ENCODE measurements at regions not wholly inside any gene's neighbourhood (a gene's known extent, or its start where the extent isn't known, plus 50 kb on each side); places are given as distances from the start of the nearest gene placed in this dataset.

DNA sequence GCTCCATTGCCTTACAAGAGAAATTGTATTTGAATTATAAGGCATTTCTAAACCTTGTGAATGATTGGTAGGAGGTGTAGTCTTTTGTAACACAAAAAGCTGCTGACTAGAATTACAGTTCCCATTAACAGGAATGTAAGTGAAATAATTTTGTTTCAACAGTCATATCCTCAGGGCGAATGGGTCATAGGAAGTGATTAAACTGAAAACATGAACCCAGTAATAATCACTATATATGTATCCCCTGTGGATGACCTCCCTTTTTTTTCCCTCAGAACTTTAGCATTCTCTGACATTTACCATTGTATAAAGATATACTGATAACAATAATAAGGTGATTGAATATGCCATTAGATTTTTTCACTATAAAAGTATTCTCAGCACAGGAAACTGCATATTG, 312.3 kb downstream of the ATP23 start:
- Mint-ChIP-seq H3K36me3 (no peaks in the 10 kb centered on the region), H3K27me3 (peaks cover 5% of the 10 kb centered on the region), H3K27ac (no peak overlapping the region), H3K4me1 (no peaks in the 10 kb centered on the region), H3K4me3 (no peak overlapping the region), H3K9me3 (no peaks in the 10 kb centered on the region)
- DNase-seq (ENCODE audit: low spot score in 2 of 2): no peak
- ATAC-seq (ENCODE audit: low read depth): no peak

DNA sequence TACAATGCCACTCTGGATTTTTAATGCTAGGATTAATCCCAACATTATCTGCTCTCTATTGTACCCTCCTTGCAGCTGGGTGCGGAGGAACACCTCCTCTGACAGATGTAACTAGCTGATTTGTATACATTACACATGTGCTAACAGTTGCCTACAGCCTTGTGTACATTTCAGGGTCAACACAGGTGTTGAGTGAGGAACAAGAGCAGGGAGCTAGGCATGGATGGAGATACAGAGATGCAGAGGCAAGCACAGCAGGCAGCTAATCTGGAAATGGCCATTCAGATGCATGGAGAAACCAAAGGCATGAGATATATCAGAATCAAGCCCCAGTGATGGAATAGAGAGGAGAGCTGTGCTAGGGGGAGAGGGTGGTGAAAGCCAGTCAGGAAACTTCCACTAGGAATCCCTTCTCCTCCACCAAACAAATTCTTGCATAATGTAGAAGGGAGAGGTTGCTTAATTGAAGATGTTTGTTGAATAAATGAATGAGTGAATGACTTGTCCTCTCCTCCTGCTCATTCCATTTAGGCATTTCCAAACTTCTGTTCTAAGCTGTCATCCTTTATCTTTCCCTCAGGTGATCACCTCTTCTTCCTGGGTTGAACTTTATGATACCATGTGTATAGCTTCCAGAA, 313.2 kb downstream of the ATP23 start:
- Mint-ChIP-seq H3K27me3 (peaks cover 5% of the 10 kb centered on the region), H3K4me3 (no peak overlapping the region), H3K36me3 (no peaks in the 10 kb centered on the region), H3K27ac (no peak overlapping the region), H3K4me1 (no peaks in the 10 kb centered on the region), H3K9me3 (no peaks in the 10 kb centered on the region)
- DNase-seq (ENCODE audit: low spot score in 2 of 2) (no peak), ATAC-seq (ENCODE audit: low read depth) (no peak)

DNA sequence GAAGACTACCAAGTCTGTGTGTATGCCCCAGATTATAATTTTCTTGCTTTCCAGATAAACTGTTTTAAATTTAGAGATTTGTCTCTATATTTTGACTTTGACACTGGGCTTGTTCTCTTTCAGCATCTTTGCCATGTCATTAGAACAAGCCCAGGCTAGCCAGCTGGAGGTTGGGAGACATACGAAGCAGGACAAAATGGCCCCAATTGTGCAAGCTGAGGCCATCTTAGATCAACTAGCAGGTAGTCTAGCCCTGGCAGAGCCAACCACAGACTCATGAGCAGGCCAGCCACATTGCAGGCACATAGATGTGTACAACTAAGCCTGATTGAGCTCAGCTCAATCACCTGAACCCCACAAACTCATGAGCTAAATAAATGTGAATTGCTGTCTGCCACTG, 321.4 kb downstream of the ATP23 start:
- no peak for DNase-seq (ENCODE audit: low spot score in 2 of 2)
- Mint-ChIP-seq H3K4me1 (no peaks in the 10 kb centered on the region), H3K27me3 (no peaks in the 10 kb centered on the region), H3K36me3 (no peaks in the 10 kb centered on the region), H3K27ac (no peak overlapping the region), H3K9me3 (peaks cover 6% of the 10 kb centered on the region), H3K4me3 (no peak overlapping the region)
- no peak for ATAC-seq (ENCODE audit: low read depth)

DNA sequence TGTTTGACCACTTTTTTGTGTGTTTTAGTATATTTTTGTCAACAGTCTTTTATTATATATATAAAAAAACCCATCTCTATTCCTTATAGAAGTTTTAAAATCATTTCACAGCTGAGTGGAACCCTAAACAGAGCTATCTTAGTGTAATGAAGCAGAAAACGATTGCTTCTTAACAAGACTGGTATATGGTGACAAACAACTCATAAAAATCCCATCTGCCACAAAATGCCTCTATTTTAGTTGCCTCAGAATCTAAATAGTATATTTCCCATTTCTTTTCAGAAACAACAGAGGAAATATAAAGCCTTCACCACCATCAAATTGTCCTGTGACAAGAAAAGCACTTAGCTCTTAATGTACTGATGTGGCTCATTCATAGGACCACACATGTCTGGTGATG, 322.4 kb downstream of the ATP23 start:
- H3K27me3 Mint-ChIP-seq: no peaks in the 10 kb centered on the region
- no peak for ATAC-seq (ENCODE audit: low read depth)
- no peaks in the 10 kb centered on the region for H3K36me3 Mint-ChIP-seq
- no peak overlapping the region for H3K4me3 Mint-ChIP-seq
- no peak overlapping the region for H3K27ac Mint-ChIP-seq
- H3K9me3 Mint-ChIP-seq: peaks cover 6% of the 10 kb centered on the region
- no peaks in the 10 kb centered on the region for H3K4me1 Mint-ChIP-seq
- no peak for DNase-seq (ENCODE audit: low spot score in 2 of 2)

DNA sequence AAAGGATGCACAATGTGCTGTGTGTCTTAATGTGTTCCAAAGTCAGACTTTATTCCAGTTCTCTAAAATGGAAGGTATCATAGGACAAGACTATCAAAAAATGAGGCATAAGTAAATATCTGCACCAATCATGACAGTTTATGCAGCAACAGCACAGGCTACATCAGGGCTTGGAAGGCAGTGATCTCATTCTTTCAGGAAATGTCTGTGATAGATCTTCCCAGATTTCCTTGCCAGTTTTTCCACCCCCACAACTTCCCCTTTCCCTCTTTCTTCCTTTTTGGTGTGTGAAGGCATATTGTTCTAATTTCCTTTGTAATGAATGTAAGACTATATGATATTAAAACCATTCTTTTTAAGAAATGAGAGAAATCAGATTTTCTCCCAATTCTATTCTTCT, 326.7 kb downstream of the ATP23 start:
- Mint-ChIP-seq H3K27ac (no peak overlapping the region), H3K36me3 (no peaks in the 10 kb centered on the region), H3K4me3 (no peak overlapping the region), H3K9me3 (peaks cover 6% of the 10 kb centered on the region), H3K4me1 (no peaks in the 10 kb centered on the region), H3K27me3 (no peaks in the 10 kb centered on the region)
- DNase-seq (ENCODE audit: low spot score in 2 of 2) (no peak), ATAC-seq (ENCODE audit: low read depth) (no peak)

DNA sequence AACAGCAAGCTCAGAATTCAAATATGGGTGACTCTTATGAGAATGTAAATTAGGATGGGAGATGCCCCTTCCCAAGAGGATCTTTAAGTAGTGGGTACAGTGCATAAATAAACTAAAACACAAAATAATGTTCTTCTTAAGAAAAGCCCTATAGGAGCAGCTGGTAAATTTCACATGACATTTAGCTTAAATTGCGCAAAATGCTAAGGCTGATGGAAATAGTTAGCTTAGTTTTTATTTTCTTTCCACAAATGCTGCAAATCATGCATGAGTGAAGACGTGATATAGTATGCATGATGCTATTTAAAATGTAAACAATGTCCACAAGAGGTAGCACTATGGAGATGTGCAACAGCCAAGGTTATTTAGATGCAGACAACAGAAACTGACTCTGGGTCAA, 328.1 kb downstream of the ATP23 start:
- H3K27me3 Mint-ChIP-seq: no peaks in the 10 kb centered on the region
- no peaks in the 10 kb centered on the region for H3K36me3 Mint-ChIP-seq
- no peak for DNase-seq (ENCODE audit: low spot score in 2 of 2)
- no peak for ATAC-seq (ENCODE audit: low read depth)
- no peak overlapping the region for H3K27ac Mint-ChIP-seq
- H3K4me3 Mint-ChIP-seq: no peak overlapping the region
- no peaks in the 10 kb centered on the region for H3K4me1 Mint-ChIP-seq
- H3K9me3 Mint-ChIP-seq: peaks cover 6% of the 10 kb centered on the region

DNA sequence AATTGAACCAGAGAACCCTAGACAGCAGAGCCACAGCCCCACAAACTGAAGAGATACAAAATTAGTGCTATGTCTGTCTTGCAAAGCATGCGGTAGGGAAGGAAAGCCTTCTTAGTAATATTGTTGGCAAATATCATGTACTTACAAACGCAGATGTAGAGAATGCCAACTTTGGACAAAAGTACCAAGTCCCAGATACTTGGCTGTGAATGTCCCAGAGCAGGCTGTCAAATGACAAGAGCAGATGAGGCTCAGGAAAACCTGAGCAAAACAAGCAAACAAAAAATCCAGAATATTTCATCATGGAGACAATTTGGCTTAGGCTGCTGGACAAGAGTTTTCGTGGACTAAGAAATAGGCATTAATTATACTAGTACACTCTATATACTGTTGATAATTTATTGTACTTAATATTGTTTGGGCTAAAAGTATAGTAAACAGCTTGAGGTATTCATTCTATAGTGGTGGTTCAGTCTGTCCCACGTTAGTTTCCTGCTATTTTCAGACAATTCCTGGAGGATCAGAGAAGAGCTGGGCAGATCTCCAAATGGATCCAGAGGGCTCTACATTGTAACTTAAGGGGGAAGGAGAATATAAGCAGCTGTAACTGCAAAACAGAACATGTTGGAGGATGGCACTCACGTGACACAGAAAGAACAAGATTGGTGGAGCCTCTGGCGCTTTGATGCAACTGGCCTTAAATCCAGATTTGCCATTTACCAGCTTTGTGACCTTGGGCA, 329.8 kb downstream of the ATP23 start:
- ATAC-seq (ENCODE audit: low read depth) (no peak), DNase-seq (ENCODE audit: low spot score in 2 of 2) (no peak)
- no peak overlapping the region for H3K27ac Mint-ChIP-seq
- H3K4me3 Mint-ChIP-seq: no peak overlapping the region
- H3K9me3 Mint-ChIP-seq: peaks cover 7% of the 10 kb centered on the region
- no peaks in the 10 kb centered on the region for H3K27me3 Mint-ChIP-seq
- H3K4me1 Mint-ChIP-seq: no peaks in the 10 kb centered on the region
- no peaks in the 10 kb centered on the region for H3K36me3 Mint-ChIP-seq

DNA sequence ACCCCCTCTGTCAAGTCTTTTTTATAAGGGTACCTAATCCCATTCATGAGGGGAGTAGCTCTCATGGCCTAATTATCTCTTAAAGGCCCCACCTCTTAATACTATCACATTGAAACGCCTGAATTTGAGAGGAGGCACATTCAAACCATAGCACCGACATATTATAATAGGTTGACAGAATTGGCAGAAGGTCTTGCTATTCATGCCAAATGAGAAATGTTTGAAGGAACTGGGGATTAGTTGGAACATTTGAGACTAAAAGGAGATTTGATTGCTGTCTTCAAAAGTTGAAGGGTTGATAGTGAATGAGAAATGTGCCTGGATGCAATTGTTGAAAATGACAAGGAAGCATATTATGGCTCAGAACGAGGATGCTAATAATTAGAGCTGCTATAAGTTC, 331.1 kb downstream of the ATP23 start:
- H3K27ac Mint-ChIP-seq: no peak overlapping the region
- no peaks in the 10 kb centered on the region for H3K27me3 Mint-ChIP-seq
- DNase-seq (ENCODE audit: low spot score in 2 of 2): no peak
- H3K4me3 Mint-ChIP-seq: no peak overlapping the region
- H3K36me3 Mint-ChIP-seq: peaks cover 2% of the 10 kb centered on the region
- H3K4me1 Mint-ChIP-seq: no peaks in the 10 kb centered on the region
- no peak for ATAC-seq (ENCODE audit: low read depth)
- H3K9me3 Mint-ChIP-seq: peaks cover 13% of the 10 kb centered on the region

DNA sequence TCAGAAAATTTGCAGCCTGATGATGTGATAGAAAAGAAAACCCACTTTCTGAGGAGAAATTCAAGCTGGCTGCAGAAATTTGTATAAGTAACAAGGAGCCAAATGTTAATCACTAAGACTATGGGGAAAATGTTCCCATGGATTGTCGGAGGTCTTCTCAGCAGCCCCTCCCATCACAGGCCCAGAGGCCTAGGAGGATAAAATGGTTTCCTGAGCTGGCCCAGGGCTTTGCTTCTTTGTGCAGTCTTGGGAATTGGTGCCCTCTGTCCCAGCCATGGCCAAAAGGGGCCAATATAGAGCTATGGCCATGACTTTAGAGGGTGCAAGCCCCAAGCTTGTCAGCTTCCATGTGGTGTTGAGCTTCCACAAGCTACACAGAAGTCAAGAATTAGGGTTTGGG, 335.9 kb downstream of the ATP23 start:
- no peak for ATAC-seq (ENCODE audit: low read depth)
- no peak for DNase-seq (ENCODE audit: low spot score in 2 of 2)
- H3K4me3 Mint-ChIP-seq: no peak overlapping the region
- peaks cover 2% of the 10 kb centered on the region for H3K36me3 Mint-ChIP-seq
- H3K9me3 Mint-ChIP-seq: peaks cover 21% of the 10 kb centered on the region
- no peak overlapping the region for H3K27ac Mint-ChIP-seq
- no peaks in the 10 kb centered on the region for H3K27me3 Mint-ChIP-seq
- H3K4me1 Mint-ChIP-seq: no peaks in the 10 kb centered on the region

DNA sequence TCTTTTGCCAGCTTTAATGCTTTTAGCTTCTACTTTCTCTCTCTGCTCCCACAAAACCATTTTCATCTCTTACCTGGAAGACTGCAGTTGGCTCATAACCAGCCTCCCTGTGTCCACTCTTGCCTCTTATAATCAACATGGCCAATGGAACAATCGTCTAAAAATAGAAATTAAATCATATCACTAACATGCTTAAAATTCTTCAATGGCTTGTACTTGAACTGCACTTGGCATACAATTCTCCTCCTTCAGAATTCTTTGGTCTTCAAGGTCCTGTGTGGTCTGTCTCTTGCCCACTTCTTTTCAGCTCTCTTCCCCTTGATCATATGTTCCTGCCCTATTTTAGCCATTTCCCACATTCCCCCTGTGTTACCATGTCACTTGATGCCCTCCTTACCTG, 342.2 kb downstream of the ATP23 start:
- Mint-ChIP-seq H3K4me1 (no peaks in the 10 kb centered on the region), H3K36me3 (no peaks in the 10 kb centered on the region), H3K27ac (no peak overlapping the region), H3K9me3 (peaks cover 10% of the 10 kb centered on the region), H3K4me3 (no peak overlapping the region), H3K27me3 (no peaks in the 10 kb centered on the region)
- no peak for DNase-seq (ENCODE audit: low spot score in 2 of 2)
- ATAC-seq (ENCODE audit: low read depth): no peak

DNA sequence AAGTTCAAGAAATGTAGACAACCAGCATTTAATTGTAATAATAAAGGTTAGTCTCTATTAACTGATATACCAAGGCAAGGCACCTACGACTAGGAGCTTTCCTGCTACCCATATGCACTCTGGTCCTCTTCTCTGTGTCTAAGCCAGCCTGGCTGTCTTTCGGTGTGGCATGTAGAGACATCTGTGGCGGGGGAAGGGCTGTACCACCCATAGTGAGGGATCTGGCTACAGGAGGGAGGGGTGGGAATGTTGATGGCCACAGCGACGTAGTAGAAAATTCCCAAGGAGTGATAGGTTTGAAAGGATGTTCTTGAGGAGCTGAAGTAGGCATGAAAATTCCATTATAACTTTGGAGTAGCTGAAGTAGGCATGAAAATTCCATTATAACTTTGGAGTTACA, 344.2 kb downstream of the ATP23 start:
- no peak for ATAC-seq (ENCODE audit: low read depth)
- Mint-ChIP-seq H3K36me3 (peaks cover 2% of the 10 kb centered on the region), H3K27me3 (peaks cover 5% of the 10 kb centered on the region), H3K4me1 (no peaks in the 10 kb centered on the region), H3K9me3 (peaks cover 8% of the 10 kb centered on the region), H3K4me3 (no peak overlapping the region), H3K27ac (no peak overlapping the region)
- DNase-seq (ENCODE audit: low spot score in 2 of 2): no peak

DNA sequence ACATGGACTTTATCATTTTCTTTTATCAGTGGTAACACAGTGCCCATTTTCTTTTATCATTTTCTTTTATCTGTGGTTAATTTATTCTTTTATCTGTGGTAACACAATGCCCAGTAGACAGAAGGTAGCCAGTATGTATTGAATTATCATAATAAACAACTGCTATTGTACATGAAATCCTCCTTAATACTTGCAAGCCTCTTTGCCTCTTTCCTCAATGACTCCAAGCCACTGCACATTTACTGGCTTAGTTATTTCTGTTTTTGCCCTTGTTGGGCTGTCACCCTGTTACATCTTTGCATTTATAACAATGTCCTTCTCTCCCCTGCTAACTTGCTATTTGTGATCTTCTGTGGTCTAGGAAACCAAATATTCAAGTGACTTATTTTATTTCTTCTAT, 345.0 kb downstream of the ATP23 start:
- peaks cover 2% of the 10 kb centered on the region for H3K36me3 Mint-ChIP-seq
- H3K9me3 Mint-ChIP-seq: peaks cover 6% of the 10 kb centered on the region
- H3K27me3 Mint-ChIP-seq: peaks cover 5% of the 10 kb centered on the region
- no peaks in the 10 kb centered on the region for H3K4me1 Mint-ChIP-seq
- no peak for ATAC-seq (ENCODE audit: low read depth)
- no peak overlapping the region for H3K27ac Mint-ChIP-seq
- no peak for DNase-seq (ENCODE audit: low spot score in 2 of 2)
- no peak overlapping the region for H3K4me3 Mint-ChIP-seq

DNA sequence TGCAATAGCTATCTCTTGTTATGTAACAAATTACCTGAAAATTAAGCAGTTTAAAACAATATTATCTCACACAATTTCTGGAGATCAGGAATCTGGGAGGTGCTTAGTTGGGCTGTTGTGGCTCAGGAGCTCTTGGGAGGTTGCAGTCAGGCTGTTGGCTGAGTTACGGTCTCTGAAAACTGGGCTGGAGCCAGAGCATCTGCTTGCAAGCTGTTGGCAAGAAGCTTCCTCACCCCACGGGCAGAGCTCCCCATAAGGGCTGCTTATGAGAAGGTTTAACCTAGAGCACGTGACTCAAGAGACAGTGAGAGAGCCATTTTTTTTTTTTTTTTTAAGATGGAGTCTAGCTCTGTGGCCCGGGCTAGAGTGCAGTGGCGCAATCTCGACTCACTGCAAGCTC, 346.8 kb downstream of the ATP23 start:
- ATAC-seq (ENCODE audit: low read depth): no peak
- Mint-ChIP-seq H3K27me3 (peaks cover 5% of the 10 kb centered on the region), H3K4me1 (no peaks in the 10 kb centered on the region), H3K9me3 (peaks cover 6% of the 10 kb centered on the region), H3K4me3 (no peak overlapping the region), H3K36me3 (peaks cover 2% of the 10 kb centered on the region), H3K27ac (no peak overlapping the region)
- DNase-seq (ENCODE audit: low spot score in 2 of 2): no peak

DNA sequence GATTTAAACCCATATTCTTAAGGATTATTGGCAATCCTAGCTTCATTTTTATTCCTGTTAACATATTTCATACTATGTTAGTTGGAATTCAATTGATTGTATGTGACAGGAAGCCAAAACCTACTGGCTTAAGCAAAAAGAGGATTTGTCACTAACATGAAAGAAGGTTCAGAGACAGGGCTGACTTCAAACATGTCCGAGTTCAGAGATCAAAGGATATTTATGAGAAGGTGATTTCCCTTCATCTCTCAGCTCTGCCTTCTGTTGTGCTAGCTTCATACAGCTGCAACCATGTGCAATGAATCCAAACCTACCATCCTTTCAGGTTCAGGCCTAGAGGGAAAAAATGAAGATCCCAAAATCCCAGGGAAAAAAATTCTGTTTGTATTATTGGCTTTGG, 349.7 kb downstream of the ATP23 start:
- no peak for ATAC-seq (ENCODE audit: low read depth)
- H3K27me3 Mint-ChIP-seq: peaks cover 5% of the 10 kb centered on the region

More for the DNA sequence above, 349.7 kb downstream of the ATP23 start:
- no peaks in the 10 kb centered on the region for H3K9me3 Mint-ChIP-seq
- no peak overlapping the region for H3K27ac Mint-ChIP-seq
- no peaks in the 10 kb centered on the region for H3K4me1 Mint-ChIP-seq
- H3K4me3 Mint-ChIP-seq: no peak overlapping the region
- DNase-seq (ENCODE audit: low spot score in 2 of 2): no peak
- peaks cover 2% of the 10 kb centered on the region for H3K36me3 Mint-ChIP-seq
